GM12892 (cell line): ENCODE measurements at regions not wholly inside any gene's neighbourhood (a gene's known extent, or its start where the extent isn't known, plus 50 kb on each side); places are given as distances from the start of the nearest gene placed in this dataset.

ENCODE experiments used
- DNase-seq: peaks from one replicate; pipeline ENCODE4 v3.0.0; 2011; ENCODE audit not compliant: insufficient read length
- FAIRE-seq: peaks from 2 replicates; lab custom pipeline; 2011; peaks lifted over from hg19 to GRCh38; lab: Jason Lieb, UNC
- POLR2A ChIP-seq: IDR thresholded peaks from 2 replicates; pipeline ENCODE4 v1.6.1; 2011; ENCODE audit warnings: low read depth, low read length, control low read depth
- POLR2AphosphoS5 ChIP-seq: IDR thresholded peaks from 2 replicates; pipeline ENCODE4 v1.6.1; 2011; ENCODE audit warnings: low read depth, low read length, control low read depth
- TAF1 ChIP-seq: IDR thresholded peaks from 2 replicates; pipeline ENCODE4 v1.6.1; 2011; ENCODE audit warnings: low read depth, mild to moderate bottlenecking, control low read depth, low read length, borderline replicate concordance

GRCh38 chr18:41538751-41539150 lies 416.3 kb upstream of the PIK3C3 start:
- DNase-seq (no peak), FAIRE-seq (no peak)
- TF ChIP-seq TAF1, result no peak

- no peak for FAIRE-seq
- TF ChIP-seq POLR2A (no peak), TAF1 (no peak), POLR2AphosphoS5 (no peak)
- no peak for DNase-seq
Measured at GRCh38 chr18:41537666-41538065, 417.4 kb upstream of the PIK3C3 start.

GRCh38 chr18:41532344-41533086 lies 422.5 kb upstream of the PIK3C3 start:
- TF ChIP-seq POLR2A, result no peak
- TF ChIP-seq POLR2AphosphoS5, result no peak
- no peak for TF ChIP-seq TAF1
- FAIRE-seq, result no peak
- DNase-seq, result no peak

GRCh38 chr18:41530970-41531369 lies 424.1 kb upstream of the PIK3C3 start:
- DNase-seq (no peak), FAIRE-seq (no peak)
- TF ChIP-seq POLR2AphosphoS5 (no peak), POLR2A (no peak), TAF1 (no peak)

- no peak for DNase-seq
- FAIRE-seq, result no peak
- TF ChIP-seq POLR2AphosphoS5 (no peak), TAF1 (no peak), POLR2A (no peak)
Measured at GRCh38 chr18:41529093-41529492, 425.9 kb upstream of the PIK3C3 start.

- TF ChIP-seq TAF1 (no peak), POLR2AphosphoS5 (no peak), POLR2A (no peak)
- no peak for FAIRE-seq
Measured at GRCh38 chr18:41526054-41526453, 429.0 kb upstream of the PIK3C3 start.

GRCh38 chr18:41524674-41525470 lies 430.2 kb upstream of the PIK3C3 start:
- no peak for TF ChIP-seq POLR2AphosphoS5
- TF ChIP-seq TAF1, result no peak
- TF ChIP-seq POLR2A, result no peak
- no peak for DNase-seq
- no peak for FAIRE-seq

More at GRCh38 chr18:41526054-41526453, 429.0 kb upstream of the PIK3C3 start:
- no peak for DNase-seq

- no peak for FAIRE-seq
- no peak for DNase-seq
- TF ChIP-seq TAF1 (no peak), POLR2AphosphoS5 (no peak), POLR2A (no peak)
Measured at GRCh38 chr18:41517142-41517541, 437.9 kb upstream of the PIK3C3 start.

GRCh38 chr18:41513438-41513837 lies 441.6 kb upstream of the PIK3C3 start:
- no peak for TF ChIP-seq POLR2AphosphoS5
- TF ChIP-seq TAF1, result no peak
- no peak for TF ChIP-seq POLR2A
- FAIRE-seq (no peak), DNase-seq (no peak)

- TF ChIP-seq POLR2A (no peak), POLR2AphosphoS5 (no peak), TAF1 (no peak)
- FAIRE-seq (no peak), DNase-seq (no peak)
Measured at GRCh38 chr18:41504316-41504715, 450.7 kb upstream of the PIK3C3 start.

- DNase-seq, result no peak
- FAIRE-seq, result no peak
- no peak for TF ChIP-seq POLR2AphosphoS5
- TF ChIP-seq TAF1, result no peak
- no peak for TF ChIP-seq POLR2A
Measured at GRCh38 chr18:41501848-41502247, 453.2 kb upstream of the PIK3C3 start.
